ENCODE measurements at regions not wholly inside any gene's neighbourhood (a gene's known extent, or its start where the extent isn't known, plus 50 kb on each side); places are given as distances from the start of the nearest gene placed in this dataset.

DNA sequence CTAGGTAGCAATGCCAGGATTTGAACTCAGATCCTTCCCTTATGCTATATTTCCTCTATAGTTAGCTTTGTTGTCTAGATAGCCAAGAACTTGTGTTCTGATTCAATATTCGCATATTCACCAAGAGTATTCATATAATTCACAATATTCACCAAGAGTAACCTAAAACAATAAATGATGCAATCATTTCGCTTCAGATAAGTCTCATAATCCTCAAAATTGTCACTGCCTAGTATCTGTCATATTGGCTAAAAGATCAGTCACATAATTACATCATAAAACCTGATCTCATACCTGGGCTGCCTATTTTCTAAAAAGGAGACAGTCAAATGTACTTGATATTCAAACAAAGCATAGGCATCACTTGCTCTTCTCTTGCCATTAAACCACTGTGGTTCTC is 199.7 kb upstream of the CPEB2 start:
- no peak for TF ChIP-seq EZH2 (IDR thresholded peaks at IDR 0.05; ENCODE audit: low read depth, unreplicated experiment)
- no peak for TF ChIP-seq EZH2phosphoT487 (IDR thresholded peaks at IDR 0.05; ENCODE audit: unreplicated experiment)
- TF ChIP-seq POLR2AphosphoS5 (IDR thresholded peaks at IDR 0.05; ENCODE audit: low read depth), result no peak
- TF ChIP-seq, protein P1, sequence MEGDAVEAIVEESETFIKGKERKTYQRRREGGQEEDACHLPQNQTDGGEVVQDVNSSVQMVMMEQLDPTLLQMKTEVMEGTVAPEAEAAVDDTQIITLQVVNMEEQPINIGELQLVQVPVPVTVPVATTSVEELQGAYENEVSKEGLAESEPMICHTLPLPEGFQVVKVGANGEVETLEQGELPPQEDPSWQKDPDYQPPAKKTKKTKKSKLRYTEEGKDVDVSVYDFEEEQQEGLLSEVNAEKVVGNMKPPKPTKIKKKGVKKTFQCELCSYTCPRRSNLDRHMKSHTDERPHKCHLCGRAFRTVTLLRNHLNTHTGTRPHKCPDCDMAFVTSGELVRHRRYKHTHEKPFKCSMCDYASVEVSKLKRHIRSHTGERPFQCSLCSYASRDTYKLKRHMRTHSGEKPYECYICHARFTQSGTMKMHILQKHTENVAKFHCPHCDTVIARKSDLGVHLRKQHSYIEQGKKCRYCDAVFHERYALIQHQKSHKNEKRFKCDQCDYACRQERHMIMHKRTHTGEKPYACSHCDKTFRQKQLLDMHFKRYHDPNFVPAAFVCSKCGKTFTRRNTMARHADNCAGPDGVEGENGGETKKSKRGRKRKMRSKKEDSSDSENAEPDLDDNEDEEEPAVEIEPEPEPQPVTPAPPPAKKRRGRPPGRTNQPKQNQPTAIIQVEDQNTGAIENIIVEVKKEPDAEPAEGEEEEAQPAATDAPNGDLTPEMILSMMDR (conservative IDR thresholded peaks at IDR 0.05; ENCODE audit: low read depth in 2 of 2), result no peak
- TF ChIP-seq, protein P2, sequence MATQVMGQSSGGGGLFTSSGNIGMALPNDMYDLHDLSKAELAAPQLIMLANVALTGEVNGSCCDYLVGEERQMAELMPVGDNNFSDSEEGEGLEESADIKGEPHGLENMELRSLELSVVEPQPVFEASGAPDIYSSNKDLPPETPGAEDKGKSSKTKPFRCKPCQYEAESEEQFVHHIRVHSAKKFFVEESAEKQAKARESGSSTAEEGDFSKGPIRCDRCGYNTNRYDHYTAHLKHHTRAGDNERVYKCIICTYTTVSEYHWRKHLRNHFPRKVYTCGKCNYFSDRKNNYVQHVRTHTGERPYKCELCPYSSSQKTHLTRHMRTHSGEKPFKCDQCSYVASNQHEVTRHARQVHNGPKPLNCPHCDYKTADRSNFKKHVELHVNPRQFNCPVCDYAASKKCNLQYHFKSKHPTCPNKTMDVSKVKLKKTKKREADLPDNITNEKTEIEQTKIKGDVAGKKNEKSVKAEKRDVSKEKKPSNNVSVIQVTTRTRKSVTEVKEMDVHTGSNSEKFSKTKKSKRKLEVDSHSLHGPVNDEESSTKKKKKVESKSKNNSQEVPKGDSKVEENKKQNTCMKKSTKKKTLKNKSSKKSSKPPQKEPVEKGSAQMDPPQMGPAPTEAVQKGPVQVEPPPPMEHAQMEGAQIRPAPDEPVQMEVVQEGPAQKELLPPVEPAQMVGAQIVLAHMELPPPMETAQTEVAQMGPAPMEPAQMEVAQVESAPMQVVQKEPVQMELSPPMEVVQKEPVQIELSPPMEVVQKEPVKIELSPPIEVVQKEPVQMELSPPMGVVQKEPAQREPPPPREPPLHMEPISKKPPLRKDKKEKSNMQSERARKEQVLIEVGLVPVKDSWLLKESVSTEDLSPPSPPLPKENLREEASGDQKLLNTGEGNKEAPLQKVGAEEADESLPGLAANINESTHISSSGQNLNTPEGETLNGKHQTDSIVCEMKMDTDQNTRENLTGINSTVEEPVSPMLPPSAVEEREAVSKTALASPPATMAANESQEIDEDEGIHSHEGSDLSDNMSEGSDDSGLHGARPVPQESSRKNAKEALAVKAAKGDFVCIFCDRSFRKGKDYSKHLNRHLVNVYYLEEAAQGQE (IDR thresholded peaks at IDR 0.05; ENCODE audit: unreplicated experiment), result no peak
- no peak for TF ChIP-seq ZNF331 (CRISPR knock-in tag; IDR thresholded peaks at IDR 0.05; ENCODE audit: low read depth)
- no peak for TF ChIP-seq JUNB (IDR thresholded peaks at IDR 0.05; ENCODE audit: unreplicated experiment)
- TF ChIP-seq, protein P3, sequence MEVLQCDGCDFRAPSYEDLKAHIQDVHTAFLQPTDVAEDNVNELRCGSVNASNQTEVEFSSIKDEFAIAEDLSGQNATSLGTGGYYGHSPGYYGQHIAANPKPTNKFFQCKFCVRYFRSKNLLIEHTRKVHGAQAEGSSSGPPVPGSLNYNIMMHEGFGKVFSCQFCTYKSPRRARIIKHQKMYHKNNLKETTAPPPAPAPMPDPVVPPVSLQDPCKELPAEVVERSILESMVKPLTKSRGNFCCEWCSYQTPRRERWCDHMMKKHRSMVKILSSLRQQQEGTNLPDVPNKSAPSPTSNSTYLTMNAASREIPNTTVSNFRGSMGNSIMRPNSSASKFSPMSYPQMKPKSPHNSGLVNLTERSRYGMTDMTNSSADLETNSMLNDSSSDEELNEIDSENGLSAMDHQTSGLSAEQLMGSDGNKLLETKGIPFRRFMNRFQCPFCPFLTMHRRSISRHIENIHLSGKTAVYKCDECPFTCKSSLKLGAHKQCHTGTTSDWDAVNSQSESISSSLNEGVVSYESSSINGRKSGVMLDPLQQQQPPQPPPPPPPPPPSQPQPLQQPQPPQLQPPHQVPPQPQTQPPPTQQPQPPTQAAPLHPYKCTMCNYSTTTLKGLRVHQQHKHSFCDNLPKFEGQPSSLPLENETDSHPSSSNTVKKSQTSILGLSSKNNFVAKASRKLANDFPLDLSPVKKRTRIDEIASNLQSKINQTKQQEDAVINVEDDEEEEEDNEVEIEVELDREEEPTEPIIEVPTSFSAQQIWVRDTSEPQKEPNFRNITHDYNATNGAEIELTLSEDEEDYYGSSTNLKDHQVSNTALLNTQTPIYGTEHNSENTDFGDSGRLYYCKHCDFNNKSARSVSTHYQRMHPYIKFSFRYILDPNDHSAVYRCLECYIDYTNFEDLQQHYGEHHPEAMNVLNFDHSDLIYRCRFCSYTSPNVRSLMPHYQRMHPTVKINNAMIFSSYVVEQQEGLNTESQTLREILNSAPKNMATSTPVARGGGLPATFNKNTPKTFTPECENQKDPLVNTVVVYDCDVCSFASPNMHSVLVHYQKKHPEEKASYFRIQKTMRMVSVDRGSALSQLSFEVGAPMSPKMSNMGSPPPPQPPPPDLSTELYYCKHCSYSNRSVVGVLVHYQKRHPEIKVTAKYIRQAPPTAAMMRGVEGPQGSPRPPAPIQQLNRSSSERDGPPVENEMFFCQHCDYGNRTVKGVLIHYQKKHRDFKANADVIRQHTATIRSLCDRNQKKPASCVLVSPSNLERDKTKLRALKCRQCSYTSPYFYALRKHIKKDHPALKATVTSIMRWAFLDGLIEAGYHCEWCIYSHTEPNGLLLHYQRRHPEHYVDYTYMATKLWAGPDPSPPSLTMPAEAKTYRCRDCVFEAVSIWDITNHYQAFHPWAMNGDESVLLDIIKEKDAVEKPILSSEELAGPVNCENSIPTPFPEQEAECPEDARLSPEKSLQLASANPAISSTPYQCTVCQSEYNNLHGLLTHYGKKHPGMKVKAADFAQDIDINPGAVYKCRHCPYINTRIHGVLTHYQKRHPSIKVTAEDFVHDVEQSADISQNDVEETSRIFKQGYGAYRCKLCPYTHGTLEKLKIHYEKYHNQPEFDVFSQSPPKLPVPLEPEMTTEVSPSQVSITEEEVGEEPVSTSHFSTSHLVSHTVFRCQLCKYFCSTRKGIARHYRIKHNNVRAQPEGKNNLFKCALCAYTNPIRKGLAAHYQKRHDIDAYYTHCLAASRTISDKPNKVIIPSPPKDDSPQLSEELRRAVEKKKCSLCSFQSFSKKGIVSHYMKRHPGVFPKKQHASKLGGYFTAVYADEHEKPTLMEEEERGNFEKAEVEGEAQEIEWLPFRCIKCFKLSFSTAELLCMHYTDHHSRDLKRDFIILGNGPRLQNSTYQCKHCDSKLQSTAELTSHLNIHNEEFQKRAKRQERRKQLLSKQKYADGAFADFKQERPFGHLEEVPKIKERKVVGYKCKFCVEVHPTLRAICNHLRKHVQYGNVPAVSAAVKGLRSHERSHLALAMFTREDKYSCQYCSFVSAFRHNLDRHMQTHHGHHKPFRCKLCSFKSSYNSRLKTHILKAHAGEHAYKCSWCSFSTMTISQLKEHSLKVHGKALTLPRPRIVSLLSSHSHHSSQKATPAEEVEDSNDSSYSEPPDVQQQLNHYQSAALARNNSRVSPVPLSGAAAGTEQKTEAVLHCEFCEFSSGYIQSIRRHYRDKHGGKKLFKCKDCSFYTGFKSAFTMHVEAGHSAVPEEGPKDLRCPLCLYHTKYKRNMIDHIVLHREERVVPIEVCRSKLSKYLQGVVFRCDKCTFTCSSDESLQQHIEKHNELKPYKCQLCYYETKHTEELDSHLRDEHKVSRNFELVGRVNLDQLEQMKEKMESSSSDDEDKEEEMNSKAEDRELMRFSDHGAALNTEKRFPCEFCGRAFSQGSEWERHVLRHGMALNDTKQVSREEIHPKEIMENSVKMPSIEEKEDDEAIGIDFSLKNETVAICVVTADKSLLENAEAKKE (CRISPR knock-in tag; IDR thresholded peaks at IDR 0.05), result no peak
- TF ChIP-seq, protein P4, sequence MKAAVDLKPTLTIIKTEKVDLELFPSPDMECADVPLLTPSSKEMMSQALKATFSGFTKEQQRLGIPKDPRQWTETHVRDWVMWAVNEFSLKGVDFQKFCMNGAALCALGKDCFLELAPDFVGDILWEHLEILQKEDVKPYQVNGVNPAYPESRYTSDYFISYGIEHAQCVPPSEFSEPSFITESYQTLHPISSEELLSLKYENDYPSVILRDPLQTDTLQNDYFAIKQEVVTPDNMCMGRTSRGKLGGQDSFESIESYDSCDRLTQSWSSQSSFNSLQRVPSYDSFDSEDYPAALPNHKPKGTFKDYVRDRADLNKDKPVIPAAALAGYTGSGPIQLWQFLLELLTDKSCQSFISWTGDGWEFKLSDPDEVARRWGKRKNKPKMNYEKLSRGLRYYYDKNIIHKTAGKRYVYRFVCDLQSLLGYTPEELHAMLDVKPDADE (IDR thresholded peaks at IDR 0.05), result no peak
- TF ChIP-seq CREB1 (CRISPR knock-in tag; IDR thresholded peaks at IDR 0.05; ENCODE audit: low read depth), result no peak
- TF ChIP-seq STAT1 (IDR thresholded peaks at IDR 0.05; ENCODE audit: unreplicated experiment), result no peak
- no peak for TF ChIP-seq ZNF114 (CRISPR knock-in tag; IDR thresholded peaks at IDR 0.05)
- no peak for TF ChIP-seq NANOG (IDR thresholded peaks at IDR 0.05; ENCODE audit: borderline replicate concordance)

Data from GM23338 (cell line).